Kidney (tissue), 13 donors: ENCODE measurements at regions not wholly inside any gene's neighbourhood (a gene's known extent, or its start where the extent isn't known, plus 50 kb on each side); places are given as distances from the start of the nearest gene placed in this dataset.

Source experiments
- DNase-seq, 5 donors: peaks; one replicate each; pipeline ENCODE4 v3.0.0-alpha.2; 2013 to 2020
- FAIRE-seq: peaks from 2 replicates; lab custom pipeline; 2012; peaks lifted over from hg19 to GRCh38; lab: Jason Lieb, UNC
- H3K27ac ChIP-seq, 2 donors: one replicate each; pipeline ENCODE4 v1.7.0; 2013; ENCODE audit warnings: low read depth in 2 of 2, low read length in 2 of 2, inconsistent platforms in 1 of 2
- H3K27me3 ChIP-seq: one replicate; pipeline ENCODE4 v1.7.1; 2013; ENCODE audit warnings: low read length, inconsistent platforms; ENCODE audit not compliant: control insufficient read depth, insufficient read depth
- H3K36me3 ChIP-seq, 3 donors: one replicate each; pipeline versions ENCODE4 v1.7.0 to v1.7.1; 2013; ENCODE audit warnings: low read length in 3 of 3, control low read depth in 1 of 3, inconsistent platforms in 1 of 3; ENCODE audit not compliant: insufficient read depth in 3 of 3, control insufficient read depth in 2 of 3
- H3K4me1 ChIP-seq, 3 donors: one replicate each; pipeline versions ENCODE4 v1.7.0 to v1.7.1; 2013; ENCODE audit warnings: low read length in 3 of 3, inconsistent platforms in 1 of 3, low read depth in 1 of 3; ENCODE audit not compliant: control insufficient read depth in 2 of 3, insufficient read depth in 2 of 3
- H3K4me3 ChIP-seq, 3 donors: one replicate each; pipeline versions ENCODE4 v1.7.0 to v1.8.1; 2013; ENCODE audit warnings: low read length in 3 of 3, control low read depth in 1 of 3, inconsistent platforms in 1 of 3
- H3K9ac ChIP-seq, 3 donors: one replicate each; pipeline versions ENCODE4 v1.7.0 to v1.7.1; 2013; ENCODE audit warnings: low read length in 3 of 3, control low read depth in 1 of 3, inconsistent platforms in 1 of 3
- H3K9me3 ChIP-seq, 3 donors: one replicate each; pipeline versions ENCODE4 v1.7.0 to v1.7.1; 2013; ENCODE audit warnings: low read length in 3 of 3, control low read depth in 1 of 3, inconsistent platforms in 1 of 3; ENCODE audit not compliant: control insufficient read depth in 2 of 3, insufficient read depth in 1 of 3
- CTCF ChIP-seq: IDR thresholded peaks from 3 replicates; pipeline ENCODE4 v1.5.1; 2012; ENCODE audit warnings: mild to moderate bottlenecking, moderate library complexity, borderline replicate concordance; ENCODE audit not compliant: insufficient read depth; ENCODE audit errors: extremely low read depth
- intact Hi-C: fragments of 100-400 bp; cut with DNase I; formaldehyde crosslinking; loops from one replicate; pipeline ENCODE4 v1.11.1; 2022
- donor health status: control.
- donor health status: control.
- donor health status: control.
- donor health status: control.
- donor health status: control.
- donor health status: DM: yes; HTN: yes; CAD: no.
- donor health status: Normal renal cell carcinoma (clear cell type).

- H3K36me3 ChIP-seq = no peaks in the 10 kb centered on the region
- intact Hi-C loops = no loop called here
- no peaks in the 10 kb centered on the region for H3K9me3 ChIP-seq
- FAIRE-seq (no peak), DNase-seq (no peak)
- H3K27ac ChIP-seq = no peak overlapping the region
- no peak overlapping the region for H3K9ac ChIP-seq
- H3K4me1 ChIP-seq = no peaks in the 10 kb centered on the region
- H3K4me3 ChIP-seq = no peak overlapping the region
- no peaks in the 10 kb centered on the region for H3K27me3 ChIP-seq
- TF ChIP-seq CTCF = no peak
Measured at GRCh38 chr4:185938654-185939053, 126.7 kb upstream of the SORBS2 start.

GRCh38 chr4:185941461-185941860 is 127.5 kb upstream of the TLR3 start:
- Histone ChIP-seq H3K27ac (no peak overlapping the region), H3K9ac (no peak overlapping the region), H3K27me3 (no peaks in the 10 kb centered on the region), H3K9me3 (no peaks in the 10 kb centered on the region), H3K4me1 (no peaks in the 10 kb centered on the region), H3K36me3 (no peaks in the 10 kb centered on the region), H3K4me3 (no peak overlapping the region)
- FAIRE-seq = no peak
- TF ChIP-seq CTCF = no peak
- intact Hi-C loops = no loop called here
- no peak for DNase-seq

GRCh38 chr4:185945252-185945651 is 123.7 kb upstream of the TLR3 start:
- no peaks in the 10 kb centered on the region for H3K9me3 ChIP-seq
- H3K4me1 ChIP-seq = no peaks in the 10 kb centered on the region
- TF ChIP-seq CTCF = no peak
- FAIRE-seq (no peak), DNase-seq (no peak)
- no peaks in the 10 kb centered on the region for H3K27me3 ChIP-seq
- H3K4me3 ChIP-seq = no peak overlapping the region
- H3K27ac ChIP-seq = no peak overlapping the region
- no peak overlapping the region for H3K9ac ChIP-seq
- no peaks in the 10 kb centered on the region for H3K36me3 ChIP-seq
- intact Hi-C loops = no loop called here

GRCh38 chr4:185945906-185946305 is 123.0 kb upstream of the TLR3 start:
- FAIRE-seq = no peak

More at GRCh38 chr4:185945906-185946305, 123.0 kb upstream of the TLR3 start:
- Histone ChIP-seq H3K9me3 (no peaks in the 10 kb centered on the region), H3K4me1 (no peaks in the 10 kb centered on the region), H3K36me3 (no peaks in the 10 kb centered on the region), H3K27ac (no peak overlapping the region), H3K27me3 (no peaks in the 10 kb centered on the region), H3K4me3 (no peak overlapping the region), H3K9ac (no peak overlapping the region)
- TF ChIP-seq CTCF = no peak
- DNase-seq = no peak
- intact Hi-C loops = no loop called here
